ENCODE measurements at regions not wholly inside any gene's neighbourhood (a gene's known extent, or its start where the extent isn't known, plus 50 kb on each side); places are given as distances from the start of the nearest gene placed in this dataset.

GRCh38 chr10:2953495-2953894, 113.9 kb upstream of the PFKP start:
- no peak overlapping the region for H3K27ac ChIP-seq
- H3K9me3 ChIP-seq, result no peaks in the 10 kb centered on the region
- H3K4me3 ChIP-seq, result no peak overlapping the region
- no peak for TF ChIP-seq CTCF (IDR thresholded peaks at IDR 0.05)
- intact Hi-C loops (cut with DNase I), result no loop called here
- H3K4me1 ChIP-seq, result no peaks in the 10 kb centered on the region
- H3K27me3 ChIP-seq, result no peaks in the 10 kb centered on the region
- no peak for DNase-seq (ENCODE audit: extremely low spot score in 2 of 2)
- H3K36me3 ChIP-seq, result no peaks in the 10 kb centered on the region

- Histone ChIP-seq H3K36me3 (no peaks in the 10 kb centered on the region), H3K27me3 (no peaks in the 10 kb centered on the region), H3K27ac (no peak overlapping the region), H3K9me3 (no peaks in the 10 kb centered on the region), H3K4me1 (no peaks in the 10 kb centered on the region), H3K4me3 (no peak overlapping the region)
- no peak for DNase-seq (ENCODE audit: extremely low spot score in 2 of 2)
- TF ChIP-seq CTCF (IDR thresholded peaks at IDR 0.05) (no peak), POLR2A (IDR thresholded peaks at IDR 0.05) (no peak), POLR2AphosphoS5 (IDR thresholded peaks at IDR 0.05; ENCODE audit: insufficient read depth in 1 of 2, low read depth in 1 of 2) (no peak)
- intact Hi-C loops (cut with DNase I), result no loop called here
These were observed 116.0 kb upstream of the PFKP start for GRCh38 chr10:2951235-2951835.

- Histone ChIP-seq H3K4me1 (no peaks in the 10 kb centered on the region), H3K4me3 (no peak overlapping the region), H3K9me3 (no peaks in the 10 kb centered on the region), H3K36me3 (no peaks in the 10 kb centered on the region), H3K27ac (no peak overlapping the region), H3K27me3 (no peaks in the 10 kb centered on the region)
- intact Hi-C loops (cut with DNase I), result no loop called here
- TF ChIP-seq POLR2A (IDR thresholded peaks at IDR 0.05), result no peak
- TF ChIP-seq CTCF (IDR thresholded peaks at IDR 0.05), result no peak
- TF ChIP-seq POLR2AphosphoS5 (IDR thresholded peaks at IDR 0.05; ENCODE audit: insufficient read depth in 1 of 2, low read depth in 1 of 2), result no peak
- DNase-seq (ENCODE audit: extremely low spot score in 2 of 2), result no peak
These were observed 116.8 kb upstream of the PFKP start for GRCh38 chr10:2950546-2950945.

- no peak for TF ChIP-seq CTCF (IDR thresholded peaks at IDR 0.05)
- no peak for TF ChIP-seq POLR2A (IDR thresholded peaks at IDR 0.05)
- no peak for TF ChIP-seq POLR2AphosphoS5 (IDR thresholded peaks at IDR 0.05; ENCODE audit: insufficient read depth in 1 of 2, low read depth in 1 of 2)
- Histone ChIP-seq H3K27ac (no peak overlapping the region), H3K4me1 (no peaks in the 10 kb centered on the region), H3K4me3 (no peak overlapping the region), H3K9me3 (no peaks in the 10 kb centered on the region), H3K36me3 (no peaks in the 10 kb centered on the region), H3K27me3 (no peaks in the 10 kb centered on the region)
- intact Hi-C loops (cut with DNase I), result no loop called here
- DNase-seq (ENCODE audit: extremely low spot score in 2 of 2), result no peak
These were observed 117.4 kb upstream of the PFKP start for GRCh38 chr10:2949948-2950354.

- H3K9me3 ChIP-seq, result no peaks in the 10 kb centered on the region
- no peak for DNase-seq (ENCODE audit: extremely low spot score in 2 of 2)
- no peaks in the 10 kb centered on the region for H3K36me3 ChIP-seq
- TF ChIP-seq POLR2A (IDR thresholded peaks at IDR 0.05) (no peak), POLR2AphosphoS5 (IDR thresholded peaks at IDR 0.05; ENCODE audit: insufficient read depth in 1 of 2, low read depth in 1 of 2) (no peak), CTCF (IDR thresholded peaks at IDR 0.05) (no peak)
- intact Hi-C loops (cut with DNase I), result no loop called here
- no peak overlapping the region for H3K4me3 ChIP-seq
- H3K27me3 ChIP-seq, result no peaks in the 10 kb centered on the region
- H3K27ac ChIP-seq, result no peak overlapping the region
- no peaks in the 10 kb centered on the region for H3K4me1 ChIP-seq
These were observed 118.0 kb upstream of the PFKP start for GRCh38 chr10:2949221-2949947.
